Pons (tissue), 1 donor: ENCODE measurements at regions not wholly inside any gene's neighbourhood (a gene's known extent, or its start where the extent isn't known, plus 50 kb on each side); places are given as distances from the start of the nearest gene placed in this dataset.
"Not testable (repeated sequence)": the region's sequence is repeated elsewhere in the genome, so short reads cannot be mapped to it uniquely, and the experiment has no call there.

Source experiments
- DNase-seq: peaks from one replicate; pipeline ENCODE4 v3.0.0-alpha.2; 2016; ENCODE audit warnings: low spot score

DNA sequence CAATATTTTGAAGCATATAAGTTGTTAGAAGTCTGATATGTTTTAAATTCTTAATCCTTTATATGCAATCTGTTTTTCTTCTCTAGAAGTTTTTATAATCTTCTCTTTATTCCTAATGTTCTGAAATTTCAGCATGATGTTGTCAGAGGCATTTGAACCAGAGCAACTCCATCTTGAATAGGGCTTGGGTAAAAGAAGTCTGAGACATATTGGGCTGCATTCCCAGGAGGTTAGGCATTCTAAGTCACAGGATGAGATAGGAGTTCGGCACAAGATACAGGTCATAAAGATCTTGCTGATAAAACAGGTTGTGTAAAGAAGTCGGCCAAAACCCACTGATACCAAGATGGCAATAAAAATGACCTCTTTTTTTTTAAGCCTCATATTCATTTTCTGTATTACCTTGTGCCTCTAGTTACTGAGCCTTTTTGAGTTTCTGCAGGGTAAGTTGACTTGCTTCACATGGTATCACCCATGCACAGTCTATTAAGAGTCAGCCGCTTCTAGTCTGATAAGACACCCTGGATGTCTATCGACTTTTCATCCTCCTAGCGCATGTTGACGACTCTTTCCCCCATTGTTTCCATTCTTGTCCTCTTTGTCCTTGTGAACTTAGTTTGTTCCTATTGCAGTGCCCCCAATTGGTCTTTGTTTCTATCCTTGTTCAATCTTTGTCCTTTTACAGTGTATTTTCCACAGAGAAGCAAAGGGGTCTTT lies 80.8 kb upstream of the RNU6-1 start:
- no peak for DNase-seq

GRCh38 chr15:67922106-67922675 lies 82.3 kb upstream of the RNU6-1 start:
- DNase-seq: no peak

GRCh38 chr15:67922971-67923945 lies 83.4 kb upstream of the RNU6-1 start:
- DNase-seq: no peak

DNA sequence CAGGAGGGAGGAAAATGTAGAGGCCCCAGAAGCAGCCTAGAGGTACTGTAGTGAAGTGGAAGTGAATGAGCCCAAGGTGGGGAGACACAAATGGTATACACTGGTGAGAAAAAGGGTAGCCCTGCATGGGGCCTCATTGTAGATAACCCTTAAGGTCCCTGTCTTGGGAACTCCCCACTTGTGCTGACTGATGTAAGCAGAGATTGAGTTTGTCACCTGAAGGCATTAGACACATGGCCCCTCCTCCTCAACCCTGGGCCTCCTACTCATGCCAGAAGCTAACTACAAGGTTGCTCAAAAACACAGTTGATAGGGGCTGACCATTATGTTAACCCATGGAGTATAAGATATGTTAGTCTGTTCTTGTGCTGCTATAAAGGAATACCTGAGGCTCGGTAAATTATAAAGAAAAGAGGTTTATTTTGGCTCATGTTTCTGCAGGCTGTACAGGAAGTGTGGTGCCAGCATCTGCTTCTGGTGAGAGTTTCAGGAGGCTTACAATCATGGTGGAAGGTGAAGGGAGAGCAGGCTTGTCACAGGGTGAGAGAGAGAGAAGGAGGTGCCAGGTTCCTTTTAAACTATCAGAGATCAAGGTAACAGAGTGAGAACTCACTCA lies 84.6 kb upstream of the RNU6-1 start:
- no peak for DNase-seq

- DNase-seq: no peak
Measured at GRCh38 chr15:67925182-67925581, 85.3 kb upstream of the RNU6-1 start.

GRCh38 chr15:67927501-67928168 lies 87.8 kb upstream of the RNU6-1 start:
- DNase-seq: no peak

- DNase-seq: no peak
Measured at GRCh38 chr15:67928666-67929065, 88.8 kb upstream of the RNU6-1 start.

DNA sequence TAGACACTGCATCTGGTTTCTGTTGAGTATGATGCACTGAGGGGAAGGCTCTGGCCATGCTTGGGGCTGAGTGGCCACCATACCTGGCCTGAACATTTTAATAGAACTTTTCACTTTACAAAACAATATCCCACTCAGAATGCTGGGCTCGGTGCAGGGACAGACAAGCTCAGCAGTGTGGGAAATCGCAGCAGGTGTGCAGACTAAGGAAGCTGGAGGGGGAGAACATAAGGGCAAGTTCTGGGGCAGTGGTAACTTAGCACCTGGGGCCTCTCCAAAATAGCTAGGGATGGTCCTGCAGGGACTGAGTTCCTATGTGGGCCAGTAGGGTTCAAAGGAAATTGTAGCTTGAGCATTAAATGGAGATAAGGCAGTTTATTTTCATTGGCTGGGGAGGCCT lies 90.9 kb upstream of the RNU6-1 start:
- no peak for DNase-seq

DNA sequence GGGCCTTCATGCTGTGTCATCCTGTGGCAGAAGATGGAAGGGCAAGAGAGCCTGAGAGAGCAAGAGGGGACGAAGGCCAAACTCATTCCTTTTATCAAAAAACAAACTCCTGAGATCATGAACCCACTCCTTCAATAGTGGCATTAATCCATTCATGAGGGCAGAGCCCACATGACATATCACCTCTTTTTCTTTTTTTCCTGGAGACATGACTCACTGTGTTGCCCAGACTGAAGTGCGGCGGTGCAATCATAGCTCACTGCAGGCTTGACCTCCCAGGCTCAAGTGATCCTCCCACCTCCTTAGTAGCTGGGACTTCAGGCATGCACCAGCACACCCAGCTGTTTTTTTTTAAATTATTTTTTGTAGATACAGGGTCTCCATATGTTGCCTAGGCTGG lies 92.0 kb upstream of the RNU6-1 start:
- no peak for DNase-seq

GRCh38 chr15:67934126-67934525 lies 94.3 kb upstream of the RNU6-1 start:
- not testable (repeated sequence) for DNase-seq

DNA sequence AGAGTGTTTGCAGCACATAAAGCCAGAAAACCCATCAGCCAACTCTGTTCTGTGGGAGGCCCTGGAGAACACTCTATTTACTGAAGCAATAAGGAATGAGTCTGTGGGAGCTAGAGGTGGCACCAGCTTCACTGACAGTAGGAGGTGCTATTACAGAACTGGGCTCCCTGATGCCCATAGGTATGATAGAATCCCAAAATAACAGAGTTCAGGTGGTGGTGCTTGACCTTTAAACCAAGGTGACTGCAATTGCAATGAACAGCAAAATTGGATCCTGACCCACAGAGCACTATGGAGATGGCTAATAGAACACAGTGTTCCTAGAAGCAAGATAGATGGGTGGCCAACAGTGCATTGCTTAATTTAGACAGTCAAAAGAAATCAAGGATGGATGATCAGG lies 95.4 kb upstream of the RNU6-1 start:
- DNase-seq: no peak

DNA sequence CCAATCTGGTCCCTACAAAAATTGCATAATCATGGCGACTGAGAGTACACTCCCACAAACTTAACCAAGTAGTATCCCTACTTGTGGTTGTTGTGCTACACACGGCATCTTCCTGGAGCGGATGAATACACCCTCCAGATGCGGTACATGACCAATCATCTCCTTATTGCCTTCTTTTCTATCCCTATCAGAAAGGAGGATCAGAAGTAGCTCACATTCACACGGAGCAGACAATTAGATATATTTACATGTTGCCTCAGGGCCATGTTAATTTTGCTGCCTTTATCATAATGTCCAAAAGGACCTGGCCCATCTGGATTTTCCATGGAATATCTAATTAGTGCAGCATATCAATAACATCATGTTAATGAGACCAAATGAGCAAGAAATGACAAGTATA lies 96.4 kb upstream of the RNU6-1 start:
- no peak for DNase-seq

GRCh38 chr15:67937153-67937761 lies 97.4 kb upstream of the RNU6-1 start:
- no peak for DNase-seq

DNA sequence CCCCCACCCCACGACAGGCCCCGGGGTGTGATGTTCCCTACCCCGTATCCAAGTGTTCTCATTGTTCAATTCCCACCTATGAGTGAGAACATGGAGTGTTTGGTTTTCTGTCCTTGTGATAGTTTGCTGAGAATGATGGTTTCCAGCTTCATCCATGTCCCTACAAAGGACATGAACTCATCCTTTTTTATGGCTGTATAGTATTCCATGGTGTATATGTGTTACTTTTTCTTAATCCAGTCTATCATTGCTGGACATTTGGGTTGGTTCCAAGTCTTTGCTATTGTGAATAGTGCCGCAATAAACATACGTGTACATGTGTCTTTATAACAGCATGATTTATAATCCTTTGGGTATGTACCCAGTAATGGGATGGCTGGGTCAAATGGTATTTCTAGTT lies 99.3 kb upstream of the RNU6-1 start:
- DNase-seq: not testable (repeated sequence)

DNA sequence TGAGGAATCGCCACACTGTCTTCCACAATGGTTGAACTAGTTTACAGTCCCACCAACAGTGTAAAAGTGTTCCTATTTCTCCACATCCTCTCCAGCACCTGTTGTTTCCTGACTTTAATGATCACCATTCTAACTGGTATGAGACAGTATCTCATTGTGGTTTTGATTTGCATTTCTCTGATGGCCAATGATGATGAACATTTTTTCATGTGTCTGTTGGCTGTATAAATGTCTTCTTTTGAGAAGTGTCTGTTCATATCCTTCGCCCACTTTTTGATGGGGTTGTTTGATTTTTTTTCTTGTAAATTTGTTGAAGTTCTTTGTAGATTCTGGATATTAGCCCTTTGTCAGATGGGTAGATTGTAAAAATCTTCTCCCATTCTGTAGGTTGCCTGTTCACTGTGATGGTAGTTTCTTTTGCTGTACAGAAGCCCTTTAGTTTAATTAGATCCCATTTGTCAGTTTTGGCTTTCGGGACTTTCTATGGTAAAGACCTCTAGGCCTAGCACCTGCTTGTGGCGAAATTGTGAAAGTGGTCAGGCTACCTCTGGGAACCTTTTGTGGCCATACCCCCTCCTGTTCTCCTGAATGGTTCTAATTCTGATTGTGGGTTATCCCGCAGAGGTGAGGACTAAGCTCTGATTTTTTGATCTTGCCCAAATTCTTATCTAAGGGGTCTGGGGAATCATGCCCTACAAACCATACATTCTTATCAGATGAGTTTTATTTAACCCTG lies 99.9 kb upstream of the RNU6-1 start:
- not testable (repeated sequence) for DNase-seq

DNA sequence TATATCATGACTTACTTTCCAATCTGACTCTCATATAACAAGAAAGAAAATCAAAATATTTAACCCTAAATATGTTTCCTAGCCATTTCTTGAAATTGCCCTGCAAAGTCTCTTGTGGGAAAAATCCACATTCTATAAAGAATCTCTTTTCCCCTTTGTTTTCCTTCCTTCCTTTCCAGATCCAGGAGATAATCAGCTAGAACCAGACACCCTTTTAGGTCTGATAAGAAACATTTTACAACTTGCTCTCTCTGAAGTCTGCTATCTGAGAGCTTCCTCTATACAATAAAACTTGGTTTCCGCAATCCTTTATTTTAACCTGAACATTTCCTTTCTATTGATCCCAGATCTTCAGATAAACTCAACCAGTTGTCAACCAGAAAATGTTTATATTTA lies 100.5 kb upstream of the RNU6-1 start:
- DNase-seq: no peak

GRCh38 chr15:67941648-67942310 lies 101.9 kb upstream of the RNU6-1 start:
- DNase-seq: no peak

DNA sequence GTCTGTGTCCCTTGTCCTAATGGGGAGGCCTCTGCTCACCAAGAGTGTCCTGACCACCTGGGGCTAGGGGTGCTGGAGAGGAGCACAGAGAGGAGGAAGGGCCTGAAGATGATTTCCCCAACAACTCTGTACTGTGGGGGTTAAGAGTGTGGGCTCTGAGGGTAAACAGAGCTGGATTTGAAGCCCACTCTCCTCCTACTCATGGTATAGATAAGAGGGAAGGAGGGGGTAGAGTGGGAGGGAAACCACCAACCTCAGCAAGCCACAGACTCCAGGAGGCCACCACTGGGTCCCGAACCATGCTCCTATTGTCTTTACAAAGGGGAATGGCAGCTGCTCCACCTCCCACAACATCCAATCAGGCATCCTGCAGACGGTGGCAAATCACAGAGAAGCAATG lies 103.6 kb upstream of the RNU6-1 start:
- DNase-seq: no peak

- no peak for DNase-seq
Measured at GRCh38 chr15:67944010-67944641, 104.3 kb upstream of the RNU6-1 start.

GRCh38 chr15:67945131-67945530 lies 105.3 kb upstream of the RNU6-1 start:
- no peak for DNase-seq
